ENCODE measurements at regions not wholly inside any gene's neighbourhood (a gene's known extent, or its start where the extent isn't known, plus 50 kb on each side); places are given as distances from the start of the nearest gene placed in this dataset.
"Not testable (repeated sequence)": the region's sequence is repeated elsewhere in the genome, so short reads cannot be mapped to it uniquely, and the experiment has no call there.

GRCh38 chr5:52623291-52623690 is 164.4 kb upstream of the ITGA1 start:
- DNase-seq = no peak

- no peak for DNase-seq
These were observed 163.4 kb upstream of the ITGA1 start for GRCh38 chr5:52624291-52624690.

- DNase-seq = no peak
These were observed 161.4 kb upstream of the ITGA1 start for GRCh38 chr5:52626312-52626711.

GRCh38 chr5:52627740-52628139 is 160.0 kb upstream of the ITGA1 start:
- no peak for DNase-seq

GRCh38 chr5:52632281-52632680 is 155.4 kb upstream of the ITGA1 start:
- DNase-seq = no peak

GRCh38 chr5:52634171-52634570 is 153.5 kb upstream of the ITGA1 start:
- DNase-seq = not testable (repeated sequence)

GRCh38 chr5:52638732-52639131 is 149.0 kb upstream of the ITGA1 start:
- no peak for DNase-seq

- no peak for DNase-seq
These were observed 139.0 kb upstream of the ITGA1 start for GRCh38 chr5:52648726-52649125.

GRCh38 chr5:52655163-52655562 is 132.6 kb upstream of the ITGA1 start:
- no peak for DNase-seq

GRCh38 chr5:52656569-52657246 is 131.0 kb upstream of the ITGA1 start:
- peak; percentile 12 for DNase-seq

- DNase-seq = peak; percentile 60
These were observed 130.5 kb upstream of the ITGA1 start for GRCh38 chr5:52657247-52657645.

- no peak for DNase-seq
These were observed 129.5 kb upstream of the ITGA1 start for GRCh38 chr5:52658246-52658645.

GRCh38 chr5:52660621-52661020 is 127.1 kb upstream of the ITGA1 start:
- DNase-seq = no peak

- DNase-seq = no peak
These were observed 125.7 kb upstream of the ITGA1 start for GRCh38 chr5:52661903-52662595.

GRCh38 chr5:52665559-52665958 is 122.2 kb upstream of the ITGA1 start:
- no peak for DNase-seq

- no peak for DNase-seq
These were observed 119.6 kb upstream of the ITGA1 start for GRCh38 chr5:52668139-52668538.

GRCh38 chr5:52668544-52669185 is 119.1 kb upstream of the ITGA1 start:
- DNase-seq = no peak

- DNase-seq = no peak
These were observed 115.3 kb upstream of the ITGA1 start for GRCh38 chr5:52672459-52672858.

- no peak for DNase-seq
These were observed 114.2 kb upstream of the ITGA1 start for GRCh38 chr5:52673495-52673894.

- no peak for DNase-seq
These were observed 112.7 kb upstream of the ITGA1 start for GRCh38 chr5:52674815-52675545.

GRCh38 chr5:52682492-52682891 is 105.2 kb upstream of the ITGA1 start:
- DNase-seq = no peak

- DNase-seq = no peak
These were observed 103.7 kb upstream of the ITGA1 start for GRCh38 chr5:52684051-52684450.

GRCh38 chr5:52685566-52685965 is 102.2 kb upstream of the ITGA1 start:
- DNase-seq = no peak

- DNase-seq = no peak
These were observed 101.7 kb upstream of the ITGA1 start for GRCh38 chr5:52685971-52686370.

Data from NCI-H1105 (cell line).